Liver (tissue), 3 donors: ENCODE measurements at regions not wholly inside any gene's neighbourhood (a gene's known extent, or its start where the extent isn't known, plus 50 kb on each side); places are given as distances from the start of the nearest gene placed in this dataset.

Source experiments
- GABPA ChIP-seq, 2 donors: IDR thresholded peaks in 1 of 2; conservative IDR thresholded peaks in 1 of 2; 2 replicates each; pipeline ENCODE4 v1.6.1; 2016; ENCODE audit warnings: antibody characterized with exemption in 2 of 2, mild to moderate bottlenecking in 1 of 2, moderate library complexity in 1 of 2
- JUND ChIP-seq, 2 donors: IDR thresholded peaks; 2 replicates each; pipeline ENCODE4 v1.6.1; 2016; ENCODE audit warnings: antibody characterized with exemption in 2 of 2
- RAD21 ChIP-seq, 2 donors: IDR thresholded peaks; 2 replicates each; pipeline ENCODE4 v1.6.1; 2016; ENCODE audit warnings: antibody characterized with exemption in 2 of 2, mild to moderate bottlenecking in 2 of 2
- RXRA ChIP-seq, 2 donors: IDR thresholded peaks; 2 replicates each; pipeline ENCODE4 v1.6.1; 2017 to 2018; ENCODE audit warnings: antibody characterized with exemption in 2 of 2, mild to moderate bottlenecking in 1 of 2
- SP1 ChIP-seq: IDR thresholded peaks from 2 replicates; pipeline ENCODE4 v1.6.1; 2018; ENCODE audit warnings: antibody characterized with exemption, mild to moderate bottlenecking
- TAF1 ChIP-seq: conservative IDR thresholded peaks from 2 replicates; pipeline ENCODE4 v1.6.1; 2016; ENCODE audit warnings: antibody characterized with exemption, mild to moderate bottlenecking
- YY1 ChIP-seq: IDR thresholded peaks from 2 replicates; pipeline ENCODE4 v1.6.1; 2016; ENCODE audit warnings: antibody characterized with exemption, mild to moderate bottlenecking
- TF ChIP-seq, protein P1 (sequence below): fragments of 150-350 bp; IDR thresholded peaks from 2 replicates; pipeline ENCODE4 v1.5.1; 2017; ENCODE audit warnings: improper control_type of control experiment, low read depth, low read length; ENCODE audit not compliant: missing input control
- TF ChIP-seq, protein P2 (sequence below): IDR thresholded peaks from 2 replicates; pipeline ENCODE4 v1.6.1; 2016; ENCODE audit warnings: antibody characterized with exemption, mild to moderate bottlenecking
- TF ChIP-seq, protein P3 (sequence below): IDR thresholded peaks from 2 replicates; pipeline ENCODE4 v1.6.1; 2016; ENCODE audit warnings: antibody characterized with exemption
- donor health status: healthy.
- donor health status: healthy.

DNA sequence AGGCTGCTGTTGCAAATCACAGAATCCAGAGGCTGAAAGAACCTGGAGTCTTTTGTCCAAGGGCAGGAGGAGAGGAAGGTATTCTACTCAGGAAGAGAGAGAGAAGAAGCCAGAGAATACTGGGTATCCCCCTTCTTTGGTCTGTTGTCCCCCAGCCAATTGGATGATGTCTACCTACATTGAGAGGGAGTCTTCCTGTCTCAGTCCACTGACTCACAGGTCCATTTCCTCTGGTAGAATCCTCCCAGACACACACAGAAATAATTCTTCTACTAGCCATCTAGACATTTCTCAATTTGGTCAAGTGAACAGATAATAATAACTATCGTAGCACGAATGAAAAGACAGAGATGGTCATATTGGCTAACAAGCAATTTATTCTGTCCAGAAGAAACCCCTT is 416.4 kb upstream of the UBE2E3 start:
- TF ChIP-seq TAF1: no peak
- no peak for TF ChIP-seq RXRA (IDR thresholded peaks at IDR 0.05)
- TF ChIP-seq, protein P1, sequence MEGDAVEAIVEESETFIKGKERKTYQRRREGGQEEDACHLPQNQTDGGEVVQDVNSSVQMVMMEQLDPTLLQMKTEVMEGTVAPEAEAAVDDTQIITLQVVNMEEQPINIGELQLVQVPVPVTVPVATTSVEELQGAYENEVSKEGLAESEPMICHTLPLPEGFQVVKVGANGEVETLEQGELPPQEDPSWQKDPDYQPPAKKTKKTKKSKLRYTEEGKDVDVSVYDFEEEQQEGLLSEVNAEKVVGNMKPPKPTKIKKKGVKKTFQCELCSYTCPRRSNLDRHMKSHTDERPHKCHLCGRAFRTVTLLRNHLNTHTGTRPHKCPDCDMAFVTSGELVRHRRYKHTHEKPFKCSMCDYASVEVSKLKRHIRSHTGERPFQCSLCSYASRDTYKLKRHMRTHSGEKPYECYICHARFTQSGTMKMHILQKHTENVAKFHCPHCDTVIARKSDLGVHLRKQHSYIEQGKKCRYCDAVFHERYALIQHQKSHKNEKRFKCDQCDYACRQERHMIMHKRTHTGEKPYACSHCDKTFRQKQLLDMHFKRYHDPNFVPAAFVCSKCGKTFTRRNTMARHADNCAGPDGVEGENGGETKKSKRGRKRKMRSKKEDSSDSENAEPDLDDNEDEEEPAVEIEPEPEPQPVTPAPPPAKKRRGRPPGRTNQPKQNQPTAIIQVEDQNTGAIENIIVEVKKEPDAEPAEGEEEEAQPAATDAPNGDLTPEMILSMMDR: no peak
- no peak for TF ChIP-seq RAD21 (IDR thresholded peaks at IDR 0.05)
- TF ChIP-seq, protein P2, sequence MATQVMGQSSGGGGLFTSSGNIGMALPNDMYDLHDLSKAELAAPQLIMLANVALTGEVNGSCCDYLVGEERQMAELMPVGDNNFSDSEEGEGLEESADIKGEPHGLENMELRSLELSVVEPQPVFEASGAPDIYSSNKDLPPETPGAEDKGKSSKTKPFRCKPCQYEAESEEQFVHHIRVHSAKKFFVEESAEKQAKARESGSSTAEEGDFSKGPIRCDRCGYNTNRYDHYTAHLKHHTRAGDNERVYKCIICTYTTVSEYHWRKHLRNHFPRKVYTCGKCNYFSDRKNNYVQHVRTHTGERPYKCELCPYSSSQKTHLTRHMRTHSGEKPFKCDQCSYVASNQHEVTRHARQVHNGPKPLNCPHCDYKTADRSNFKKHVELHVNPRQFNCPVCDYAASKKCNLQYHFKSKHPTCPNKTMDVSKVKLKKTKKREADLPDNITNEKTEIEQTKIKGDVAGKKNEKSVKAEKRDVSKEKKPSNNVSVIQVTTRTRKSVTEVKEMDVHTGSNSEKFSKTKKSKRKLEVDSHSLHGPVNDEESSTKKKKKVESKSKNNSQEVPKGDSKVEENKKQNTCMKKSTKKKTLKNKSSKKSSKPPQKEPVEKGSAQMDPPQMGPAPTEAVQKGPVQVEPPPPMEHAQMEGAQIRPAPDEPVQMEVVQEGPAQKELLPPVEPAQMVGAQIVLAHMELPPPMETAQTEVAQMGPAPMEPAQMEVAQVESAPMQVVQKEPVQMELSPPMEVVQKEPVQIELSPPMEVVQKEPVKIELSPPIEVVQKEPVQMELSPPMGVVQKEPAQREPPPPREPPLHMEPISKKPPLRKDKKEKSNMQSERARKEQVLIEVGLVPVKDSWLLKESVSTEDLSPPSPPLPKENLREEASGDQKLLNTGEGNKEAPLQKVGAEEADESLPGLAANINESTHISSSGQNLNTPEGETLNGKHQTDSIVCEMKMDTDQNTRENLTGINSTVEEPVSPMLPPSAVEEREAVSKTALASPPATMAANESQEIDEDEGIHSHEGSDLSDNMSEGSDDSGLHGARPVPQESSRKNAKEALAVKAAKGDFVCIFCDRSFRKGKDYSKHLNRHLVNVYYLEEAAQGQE: no peak
- no peak for TF ChIP-seq JUND (IDR thresholded peaks at IDR 0.05)
- no peak for TF ChIP-seq GABPA (IDR thresholded peaks at IDR 0.05 in 1 of 2, conservative IDR thresholded peaks at IDR 0.05 in 1 of 2)
- no peak for TF ChIP-seq SP1
- TF ChIP-seq YY1: no peak
- TF ChIP-seq, protein P3, sequence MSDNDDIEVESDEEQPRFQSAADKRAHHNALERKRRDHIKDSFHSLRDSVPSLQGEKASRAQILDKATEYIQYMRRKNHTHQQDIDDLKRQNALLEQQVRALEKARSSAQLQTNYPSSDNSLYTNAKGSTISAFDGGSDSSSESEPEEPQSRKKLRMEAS: no peak
